ENCODE measurements at regions not wholly inside any gene's neighbourhood (a gene's known extent, or its start where the extent isn't known, plus 50 kb on each side); places are given as distances from the start of the nearest gene placed in this dataset.

GRCh38 chr12:124196236-124196635, 98.7 kb upstream of the RFLNA start:
- TF ChIP-seq CTCF (IDR thresholded peaks at IDR 0.05) (no peak), POLR2A (IDR thresholded peaks at IDR 0.05) (no peak), EP300 (IDR thresholded peaks at IDR 0.05) (no peak)

Measured in tibial nerve (tissue), 4 donors.